Transverse colon (tissue), 3 donors: ENCODE measurements at regions not wholly inside any gene's neighbourhood (a gene's known extent, or its start where the extent isn't known, plus 50 kb on each side); places are given as distances from the start of the nearest gene placed in this dataset.
"Not testable (repeated sequence)": the region's sequence is repeated elsewhere in the genome, so short reads cannot be mapped to it uniquely, and the experiment has no call there.

Experiments
- POLR2A ChIP-seq: fragments of 450-650 bp; IDR thresholded peaks from one replicate; pipeline ENCODE4 v1.6.1; 2016; ENCODE audit warnings: antibody characterized with exemption, mild to moderate bottlenecking, moderate library complexity
- TF ChIP-seq, protein P1 (sequence below), 5 experiments: fragments of 200-600 bp in 3 of 5; fragments of 450-650 bp in 2 of 5; sonication (generic) in 3 of 5; IDR thresholded peaks; 1 replicate in 2 of 5; 2 replicates in 3 of 5; pipeline ENCODE4 v1.5.1; 2016 to 2017; ENCODE audit warnings: antibody characterized with exemption in 5 of 5, inconsistent platforms in 3 of 5, mild to moderate bottlenecking in 2 of 5, moderate library complexity in 1 of 5

GRCh38 chr15:84170029-84170428 lies 65.5 kb upstream of the GOLGA6L4 start:
- not testable (repeated sequence) for TF ChIP-seq POLR2A
- TF ChIP-seq, protein P1, sequence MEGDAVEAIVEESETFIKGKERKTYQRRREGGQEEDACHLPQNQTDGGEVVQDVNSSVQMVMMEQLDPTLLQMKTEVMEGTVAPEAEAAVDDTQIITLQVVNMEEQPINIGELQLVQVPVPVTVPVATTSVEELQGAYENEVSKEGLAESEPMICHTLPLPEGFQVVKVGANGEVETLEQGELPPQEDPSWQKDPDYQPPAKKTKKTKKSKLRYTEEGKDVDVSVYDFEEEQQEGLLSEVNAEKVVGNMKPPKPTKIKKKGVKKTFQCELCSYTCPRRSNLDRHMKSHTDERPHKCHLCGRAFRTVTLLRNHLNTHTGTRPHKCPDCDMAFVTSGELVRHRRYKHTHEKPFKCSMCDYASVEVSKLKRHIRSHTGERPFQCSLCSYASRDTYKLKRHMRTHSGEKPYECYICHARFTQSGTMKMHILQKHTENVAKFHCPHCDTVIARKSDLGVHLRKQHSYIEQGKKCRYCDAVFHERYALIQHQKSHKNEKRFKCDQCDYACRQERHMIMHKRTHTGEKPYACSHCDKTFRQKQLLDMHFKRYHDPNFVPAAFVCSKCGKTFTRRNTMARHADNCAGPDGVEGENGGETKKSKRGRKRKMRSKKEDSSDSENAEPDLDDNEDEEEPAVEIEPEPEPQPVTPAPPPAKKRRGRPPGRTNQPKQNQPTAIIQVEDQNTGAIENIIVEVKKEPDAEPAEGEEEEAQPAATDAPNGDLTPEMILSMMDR (IDR thresholded peaks at IDR 0.05): not testable (repeated sequence)
